HEK293 (cell line): ENCODE measurements at regions not wholly inside any gene's neighbourhood (a gene's known extent, or its start where the extent isn't known, plus 50 kb on each side); places are given as distances from the start of the nearest gene placed in this dataset.

Source experiments
- YY1 ChIP-seq: fragments of 450-650 bp; formaldehyde crosslinking; IDR thresholded peaks from 2 replicates; pipeline ENCODE4 v1.5.1; 2018; ENCODE audit warnings: missing biosample characterization, missing genetic modification characterization
- ZNF146 ChIP-seq: fragments of 450-650 bp; formaldehyde crosslinking; IDR thresholded peaks from 2 replicates; pipeline ENCODE4 v1.5.1; 2016; ENCODE audit warnings: missing biosample characterization, missing genetic modification characterization
- ZNF169 ChIP-seq: fragments of 450-650 bp; formaldehyde crosslinking; IDR thresholded peaks from 2 replicates; pipeline ENCODE4 v1.5.1; 2016; ENCODE audit warnings: missing biosample characterization, missing genetic modification characterization
- ZNF174 ChIP-seq: fragments of 450-650 bp; formaldehyde crosslinking; IDR thresholded peaks from 2 replicates; pipeline ENCODE4 v1.5.0; 2017; ENCODE audit warnings: missing biosample characterization, mild to moderate bottlenecking, missing genetic modification characterization
- ZNF37A ChIP-seq: fragments of 450-650 bp; IDR thresholded peaks from 2 replicates; pipeline ENCODE4 v1.5.1; 2018; ENCODE audit warnings: missing biosample characterization, missing genetic modification characterization
- ZNF510 ChIP-seq: fragments of 450-650 bp; formaldehyde crosslinking; IDR thresholded peaks from 2 replicates; pipeline ENCODE4 v1.5.1; 2018; ENCODE audit warnings: mild to moderate bottlenecking, missing genetic modification characterization, missing biosample characterization; ENCODE audit not compliant: insufficient replicate concordance
- ZNF529 ChIP-seq: fragments of 450-650 bp; formaldehyde crosslinking; IDR thresholded peaks from 2 replicates; pipeline ENCODE4 v1.5.1; 2017; ENCODE audit warnings: missing genetic modification characterization, missing biosample characterization; ENCODE audit not compliant: insufficient replicate concordance
- ZNF558 ChIP-seq: fragments of 450-650 bp; formaldehyde crosslinking; IDR thresholded peaks from 2 replicates; pipeline ENCODE4 v1.5.1; 2016; ENCODE audit warnings: missing biosample characterization, missing genetic modification characterization
- ZNF610 ChIP-seq: fragments of 450-650 bp; formaldehyde crosslinking; IDR thresholded peaks from 2 replicates; pipeline ENCODE4 v1.5.1; 2016; ENCODE audit warnings: missing biosample characterization, missing genetic modification characterization, borderline replicate concordance
- ZNF776 ChIP-seq: fragments of 450-650 bp; formaldehyde crosslinking; IDR thresholded peaks from 2 replicates; pipeline ENCODE4 v1.5.0; 2017; ENCODE audit warnings: missing biosample characterization, missing genetic modification characterization, borderline replicate concordance
- TF ChIP-seq, protein P1 (sequence below): fragments of 450-650 bp; formaldehyde crosslinking; IDR thresholded peaks from 2 replicates; pipeline ENCODE4 v1.5.1; 2016; ENCODE audit warnings: missing biosample characterization, missing genetic modification characterization
- TF ChIP-seq, protein P2 (sequence below): fragments of 450-650 bp; formaldehyde crosslinking; IDR thresholded peaks from 2 replicates; pipeline ENCODE4 v1.5.1; 2016; ENCODE audit warnings: missing biosample characterization, missing genetic modification characterization
- TF ChIP-seq, protein P3 (sequence below): sonication (generic); formaldehyde crosslinking; IDR thresholded peaks from 2 replicates; pipeline ENCODE4 v1.8.1; 2022; ENCODE audit warnings: mild to moderate bottlenecking, moderate library complexity, missing genetic modification reagents
- TF ChIP-seq, protein P4 (sequence below): fragments of 450-650 bp; formaldehyde crosslinking; IDR thresholded peaks from 2 replicates; pipeline ENCODE4 v1.5.1; 2016; ENCODE audit warnings: missing biosample characterization, missing genetic modification characterization

DNA sequence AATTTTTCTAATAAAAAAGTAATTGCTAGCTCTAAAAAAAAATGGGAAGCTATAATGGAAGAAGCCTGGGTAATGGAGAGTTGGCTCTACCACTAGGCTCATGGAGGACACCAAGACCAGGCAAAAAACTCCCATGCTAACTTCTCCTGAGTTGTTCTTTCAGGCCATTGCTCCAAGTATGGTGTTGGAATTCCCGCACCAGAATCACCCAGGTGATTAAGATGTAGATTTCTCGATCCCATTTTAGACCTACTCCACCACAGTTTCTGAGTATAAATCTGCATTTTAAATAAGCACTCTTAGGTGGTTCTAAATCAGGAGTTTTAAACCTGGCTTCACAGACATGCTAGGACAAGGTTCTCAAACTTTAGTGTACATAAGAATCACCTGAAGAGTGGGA lies 221.0 kb downstream of the EMP1 start:
- TF ChIP-seq ZNF169 (tag by site-specific recombination): no peak
- TF ChIP-seq, protein P1, sequence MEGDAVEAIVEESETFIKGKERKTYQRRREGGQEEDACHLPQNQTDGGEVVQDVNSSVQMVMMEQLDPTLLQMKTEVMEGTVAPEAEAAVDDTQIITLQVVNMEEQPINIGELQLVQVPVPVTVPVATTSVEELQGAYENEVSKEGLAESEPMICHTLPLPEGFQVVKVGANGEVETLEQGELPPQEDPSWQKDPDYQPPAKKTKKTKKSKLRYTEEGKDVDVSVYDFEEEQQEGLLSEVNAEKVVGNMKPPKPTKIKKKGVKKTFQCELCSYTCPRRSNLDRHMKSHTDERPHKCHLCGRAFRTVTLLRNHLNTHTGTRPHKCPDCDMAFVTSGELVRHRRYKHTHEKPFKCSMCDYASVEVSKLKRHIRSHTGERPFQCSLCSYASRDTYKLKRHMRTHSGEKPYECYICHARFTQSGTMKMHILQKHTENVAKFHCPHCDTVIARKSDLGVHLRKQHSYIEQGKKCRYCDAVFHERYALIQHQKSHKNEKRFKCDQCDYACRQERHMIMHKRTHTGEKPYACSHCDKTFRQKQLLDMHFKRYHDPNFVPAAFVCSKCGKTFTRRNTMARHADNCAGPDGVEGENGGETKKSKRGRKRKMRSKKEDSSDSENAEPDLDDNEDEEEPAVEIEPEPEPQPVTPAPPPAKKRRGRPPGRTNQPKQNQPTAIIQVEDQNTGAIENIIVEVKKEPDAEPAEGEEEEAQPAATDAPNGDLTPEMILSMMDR: no peak
- no peak for TF ChIP-seq ZNF558 (tag by site-specific recombination)
- no peak for TF ChIP-seq ZNF776 (tag by site-specific recombination)
- TF ChIP-seq ZNF146 (tag by site-specific recombination): no peak
- TF ChIP-seq YY1 (tag by site-specific recombination): no peak
- TF ChIP-seq, protein P2, sequence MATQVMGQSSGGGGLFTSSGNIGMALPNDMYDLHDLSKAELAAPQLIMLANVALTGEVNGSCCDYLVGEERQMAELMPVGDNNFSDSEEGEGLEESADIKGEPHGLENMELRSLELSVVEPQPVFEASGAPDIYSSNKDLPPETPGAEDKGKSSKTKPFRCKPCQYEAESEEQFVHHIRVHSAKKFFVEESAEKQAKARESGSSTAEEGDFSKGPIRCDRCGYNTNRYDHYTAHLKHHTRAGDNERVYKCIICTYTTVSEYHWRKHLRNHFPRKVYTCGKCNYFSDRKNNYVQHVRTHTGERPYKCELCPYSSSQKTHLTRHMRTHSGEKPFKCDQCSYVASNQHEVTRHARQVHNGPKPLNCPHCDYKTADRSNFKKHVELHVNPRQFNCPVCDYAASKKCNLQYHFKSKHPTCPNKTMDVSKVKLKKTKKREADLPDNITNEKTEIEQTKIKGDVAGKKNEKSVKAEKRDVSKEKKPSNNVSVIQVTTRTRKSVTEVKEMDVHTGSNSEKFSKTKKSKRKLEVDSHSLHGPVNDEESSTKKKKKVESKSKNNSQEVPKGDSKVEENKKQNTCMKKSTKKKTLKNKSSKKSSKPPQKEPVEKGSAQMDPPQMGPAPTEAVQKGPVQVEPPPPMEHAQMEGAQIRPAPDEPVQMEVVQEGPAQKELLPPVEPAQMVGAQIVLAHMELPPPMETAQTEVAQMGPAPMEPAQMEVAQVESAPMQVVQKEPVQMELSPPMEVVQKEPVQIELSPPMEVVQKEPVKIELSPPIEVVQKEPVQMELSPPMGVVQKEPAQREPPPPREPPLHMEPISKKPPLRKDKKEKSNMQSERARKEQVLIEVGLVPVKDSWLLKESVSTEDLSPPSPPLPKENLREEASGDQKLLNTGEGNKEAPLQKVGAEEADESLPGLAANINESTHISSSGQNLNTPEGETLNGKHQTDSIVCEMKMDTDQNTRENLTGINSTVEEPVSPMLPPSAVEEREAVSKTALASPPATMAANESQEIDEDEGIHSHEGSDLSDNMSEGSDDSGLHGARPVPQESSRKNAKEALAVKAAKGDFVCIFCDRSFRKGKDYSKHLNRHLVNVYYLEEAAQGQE (tag by site-specific recombination): no peak
- no peak for TF ChIP-seq ZNF510
- TF ChIP-seq ZNF37A (tag by site-specific recombination): no peak
- TF ChIP-seq, protein P3, sequence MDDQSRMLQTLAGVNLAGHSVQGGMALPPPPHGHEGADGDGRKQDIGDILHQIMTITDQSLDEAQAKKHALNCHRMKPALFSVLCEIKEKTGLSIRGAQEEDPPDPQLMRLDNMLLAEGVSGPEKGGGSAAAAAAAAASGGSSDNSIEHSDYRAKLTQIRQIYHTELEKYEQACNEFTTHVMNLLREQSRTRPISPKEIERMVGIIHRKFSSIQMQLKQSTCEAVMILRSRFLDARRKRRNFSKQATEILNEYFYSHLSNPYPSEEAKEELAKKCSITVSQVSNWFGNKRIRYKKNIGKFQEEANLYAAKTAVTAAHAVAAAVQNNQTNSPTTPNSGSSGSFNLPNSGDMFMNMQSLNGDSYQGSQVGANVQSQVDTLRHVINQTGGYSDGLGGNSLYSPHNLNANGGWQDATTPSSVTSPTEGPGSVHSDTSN: no peak
- no peak for TF ChIP-seq ZNF174 (tag by site-specific recombination)
- no peak for TF ChIP-seq ZNF529
- TF ChIP-seq, protein P4, sequence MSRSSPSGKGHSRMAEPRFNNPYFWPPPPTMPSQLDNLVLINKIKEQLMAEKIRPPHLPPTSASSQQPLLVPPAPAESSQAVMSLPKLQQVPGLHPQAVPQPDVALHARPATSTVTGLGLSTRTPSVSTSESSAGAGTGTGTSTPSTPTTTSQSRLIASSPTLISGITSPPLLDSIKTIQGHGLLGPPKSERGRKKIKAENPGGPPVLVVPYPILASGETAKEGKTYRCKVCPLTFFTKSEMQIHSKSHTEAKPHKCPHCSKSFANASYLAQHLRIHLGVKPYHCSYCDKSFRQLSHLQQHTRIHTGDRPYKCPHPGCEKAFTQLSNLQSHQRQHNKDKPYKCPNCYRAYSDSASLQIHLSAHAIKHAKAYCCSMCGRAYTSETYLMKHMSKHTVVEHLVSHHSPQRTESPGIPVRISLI: no peak
- no peak for TF ChIP-seq ZNF610
